SW480 (cell line): ENCODE measurements at regions not wholly inside any gene's neighbourhood (a gene's known extent, or its start where the extent isn't known, plus 50 kb on each side); places are given as distances from the start of the nearest gene placed in this dataset.
"Not testable (repeated sequence)": the region's sequence is repeated elsewhere in the genome, so short reads cannot be mapped to it uniquely, and the experiment has no call there.

ENCODE experiments used
- DNase-seq: peaks from one replicate; pipeline ENCODE4 v3.0.0-alpha.2; 2016; ENCODE audit warnings: low spot score

GRCh38 chr5:159593518-159594073 is 263.3 kb upstream of the IL12B start:
- DNase-seq, result no peak

- DNase-seq, result not testable (repeated sequence)
These were observed 265.3 kb upstream of the IL12B start for GRCh38 chr5:159595561-159595960.

- peak; percentile 27 for DNase-seq
These were observed 270.9 kb upstream of the IL12B start for GRCh38 chr5:159601216-159601615.

- no peak for DNase-seq
These were observed 272.1 kb upstream of the IL12B start for GRCh38 chr5:159602434-159602833.

GRCh38 chr5:159605585-159605984 is 275.3 kb upstream of the IL12B start:
- no peak for DNase-seq

- DNase-seq, result no peak
These were observed 279.1 kb upstream of the IL12B start for GRCh38 chr5:159609359-159609758.

GRCh38 chr5:159610966-159611579 is 280.8 kb upstream of the IL12B start:
- no peak for DNase-seq

GRCh38 chr5:159616952-159617351 is 286.7 kb upstream of the IL12B start:
- no peak for DNase-seq

- no peak for DNase-seq
These were observed 289.5 kb upstream of the IL12B start for GRCh38 chr5:159619826-159620225.

- DNase-seq, result no peak
These were observed 290.7 kb upstream of the IL12B start for GRCh38 chr5:159620853-159621540.

GRCh38 chr5:159628703-159629102 is 287.6 kb upstream of the ADRA1B start:
- DNase-seq, result no peak

- no peak for DNase-seq
These were observed 287.1 kb upstream of the ADRA1B start for GRCh38 chr5:159629158-159629557.

GRCh38 chr5:159630545-159630944 is 285.7 kb upstream of the ADRA1B start:
- no peak for DNase-seq

- no peak for DNase-seq
These were observed 285.3 kb upstream of the ADRA1B start for GRCh38 chr5:159631001-159631400.

GRCh38 chr5:159632866-159633265 is 283.4 kb upstream of the ADRA1B start:
- no peak for DNase-seq

GRCh38 chr5:159638481-159638880 is 277.8 kb upstream of the ADRA1B start:
- no peak for DNase-seq

- no peak for DNase-seq
These were observed 277.2 kb upstream of the ADRA1B start for GRCh38 chr5:159638954-159639559.

- no peak for DNase-seq
These were observed 276.7 kb upstream of the ADRA1B start for GRCh38 chr5:159639590-159639989.

GRCh38 chr5:159640446-159640845 is 275.8 kb upstream of the ADRA1B start:
- DNase-seq, result no peak

GRCh38 chr5:159640921-159641320 is 275.4 kb upstream of the ADRA1B start:
- DNase-seq, result no peak

- DNase-seq, result no peak
These were observed 274.8 kb upstream of the ADRA1B start for GRCh38 chr5:159641371-159642039.

- no peak for DNase-seq
These were observed 273.9 kb upstream of the ADRA1B start for GRCh38 chr5:159642379-159642778.

- DNase-seq, result no peak
These were observed 272.2 kb upstream of the ADRA1B start for GRCh38 chr5:159644053-159644452.
